Retinal pigment epithelial cell (primary cell): ENCODE measurements at regions not wholly inside any gene's neighbourhood (a gene's known extent, or its start where the extent isn't known, plus 50 kb on each side); places are given as distances from the start of the nearest gene placed in this dataset.
A peak's percentile ranks its signal among the peaks of the same experiment; 100 is the strongest.

ENCODE experiments used
- DNase-seq: peaks from one replicate; pipeline ENCODE4 v3.0.0-alpha.2; 2010; ENCODE audit warnings: low read depth
- H3K4me3 ChIP-seq: 2 replicates; pipeline ENCODE4 v1.5.1; 2011; ENCODE audit warnings: mild to moderate bottlenecking, low read length, control low read depth, moderate library complexity
- TF ChIP-seq, protein P1 (sequence below): conservative IDR thresholded peaks from 2 replicates; pipeline ENCODE4 v1.5.1; 2011; ENCODE audit warnings: low read depth, low read length, control low read depth, inconsistent platforms

DNA sequence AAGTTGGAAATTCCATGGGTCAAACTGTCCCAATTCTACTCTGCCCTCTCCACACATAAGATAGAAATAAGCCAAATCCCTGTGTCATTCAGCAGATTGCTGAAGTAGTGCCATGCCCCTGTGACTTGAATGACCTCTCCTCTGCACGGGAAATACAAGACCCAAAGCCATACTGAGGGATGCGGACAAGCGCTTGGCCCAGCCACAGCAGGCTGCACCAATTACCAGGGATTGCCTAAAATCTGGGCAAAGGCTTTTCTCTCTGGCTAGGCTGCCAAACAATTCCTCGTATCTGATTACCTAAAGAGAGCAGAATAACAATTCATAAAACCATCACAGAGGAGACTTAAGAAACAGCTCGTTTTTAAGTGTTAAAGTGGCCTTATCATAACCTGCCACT is 421.8 kb upstream of the JARID2 start:
- TF ChIP-seq, protein P1, sequence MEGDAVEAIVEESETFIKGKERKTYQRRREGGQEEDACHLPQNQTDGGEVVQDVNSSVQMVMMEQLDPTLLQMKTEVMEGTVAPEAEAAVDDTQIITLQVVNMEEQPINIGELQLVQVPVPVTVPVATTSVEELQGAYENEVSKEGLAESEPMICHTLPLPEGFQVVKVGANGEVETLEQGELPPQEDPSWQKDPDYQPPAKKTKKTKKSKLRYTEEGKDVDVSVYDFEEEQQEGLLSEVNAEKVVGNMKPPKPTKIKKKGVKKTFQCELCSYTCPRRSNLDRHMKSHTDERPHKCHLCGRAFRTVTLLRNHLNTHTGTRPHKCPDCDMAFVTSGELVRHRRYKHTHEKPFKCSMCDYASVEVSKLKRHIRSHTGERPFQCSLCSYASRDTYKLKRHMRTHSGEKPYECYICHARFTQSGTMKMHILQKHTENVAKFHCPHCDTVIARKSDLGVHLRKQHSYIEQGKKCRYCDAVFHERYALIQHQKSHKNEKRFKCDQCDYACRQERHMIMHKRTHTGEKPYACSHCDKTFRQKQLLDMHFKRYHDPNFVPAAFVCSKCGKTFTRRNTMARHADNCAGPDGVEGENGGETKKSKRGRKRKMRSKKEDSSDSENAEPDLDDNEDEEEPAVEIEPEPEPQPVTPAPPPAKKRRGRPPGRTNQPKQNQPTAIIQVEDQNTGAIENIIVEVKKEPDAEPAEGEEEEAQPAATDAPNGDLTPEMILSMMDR = no peak
- no peak for DNase-seq
- no peak overlapping the region for H3K4me3 ChIP-seq

DNA sequence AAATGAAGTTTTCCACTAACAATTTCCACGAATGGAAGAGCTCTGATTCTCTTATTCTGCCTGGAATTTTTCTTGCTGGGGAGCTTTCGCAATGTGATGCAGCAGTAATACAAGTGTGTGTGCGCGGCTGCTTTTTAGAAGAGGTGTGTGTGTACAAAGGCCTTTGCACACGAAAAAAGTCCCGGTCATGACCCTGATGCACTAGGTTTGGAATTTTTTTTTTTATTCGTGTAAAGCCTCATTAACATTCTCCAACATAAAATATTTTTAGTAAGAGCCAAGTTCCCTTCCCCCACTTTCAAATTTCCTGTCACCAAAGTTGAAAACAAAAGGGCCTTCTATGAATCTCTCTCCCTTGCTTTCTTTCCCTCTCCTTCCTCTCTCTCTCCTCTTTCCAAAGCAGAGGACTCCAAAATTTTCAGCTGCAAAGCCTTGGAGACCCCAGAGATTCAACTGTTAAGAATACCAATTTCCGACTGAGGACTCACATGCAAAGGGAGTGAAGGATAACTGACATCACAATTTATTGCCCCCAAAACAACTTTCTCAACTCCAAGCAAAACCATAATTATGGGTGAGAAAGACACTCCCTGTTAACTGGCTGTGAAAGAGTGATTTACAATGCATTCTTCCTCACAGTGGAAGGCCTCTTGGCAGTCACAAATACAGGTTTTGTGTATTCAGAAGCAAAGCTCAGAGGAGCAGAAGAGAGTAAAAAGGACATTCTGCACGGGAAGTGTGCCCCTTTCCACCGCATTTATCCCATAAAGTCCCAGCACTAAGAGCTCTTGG is 421.2 kb upstream of the JARID2 start:
- no peak overlapping the region for H3K4me3 ChIP-seq
- DNase-seq = no peak
- TF ChIP-seq, protein P1 = no peak

DNA sequence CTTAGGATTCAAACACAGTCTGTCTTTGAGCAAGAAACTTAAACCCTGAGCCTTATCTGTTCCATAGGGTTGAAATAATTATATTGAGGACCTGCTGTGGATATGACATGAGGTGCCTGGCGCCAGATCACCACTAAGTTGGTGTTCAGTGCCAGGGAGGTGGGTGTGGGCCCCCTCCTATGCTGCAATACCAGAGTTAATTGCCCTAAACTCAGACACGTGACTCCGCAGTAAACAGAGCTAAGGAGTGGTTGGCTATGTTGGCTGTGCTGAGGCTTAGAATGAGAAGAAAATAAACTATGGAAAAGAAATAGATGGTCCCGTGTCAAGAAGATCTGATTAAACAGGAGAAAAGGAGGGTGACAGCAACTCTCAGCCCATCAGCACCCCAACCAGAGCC is 419.4 kb upstream of the JARID2 start:
- peak; percentile 60 for DNase-seq
- TF ChIP-seq, protein P1 = no peak
- H3K4me3 ChIP-seq = no peak overlapping the region

DNA sequence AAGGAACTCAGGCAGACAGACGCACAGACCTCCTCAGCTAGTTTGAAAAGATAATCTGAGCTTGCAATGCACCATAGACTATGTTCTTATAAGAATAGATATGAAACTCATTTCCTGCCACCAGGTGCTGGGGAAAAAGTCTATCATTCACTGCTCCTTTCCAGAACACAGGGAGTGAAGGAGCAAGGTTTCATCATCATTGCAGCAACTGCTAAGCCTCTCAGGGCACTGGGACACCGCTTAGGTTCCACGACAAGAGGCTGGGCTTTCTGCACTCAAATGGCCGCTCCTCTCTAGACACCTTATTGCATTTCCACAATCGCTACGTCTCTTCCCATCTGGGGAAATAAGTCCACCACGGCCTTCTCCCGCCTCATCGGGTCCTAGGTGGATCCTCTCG is 418.5 kb upstream of the JARID2 start:
- DNase-seq = no peak
- TF ChIP-seq, protein P1 = no peak
- H3K4me3 ChIP-seq = no peak overlapping the region

DNA sequence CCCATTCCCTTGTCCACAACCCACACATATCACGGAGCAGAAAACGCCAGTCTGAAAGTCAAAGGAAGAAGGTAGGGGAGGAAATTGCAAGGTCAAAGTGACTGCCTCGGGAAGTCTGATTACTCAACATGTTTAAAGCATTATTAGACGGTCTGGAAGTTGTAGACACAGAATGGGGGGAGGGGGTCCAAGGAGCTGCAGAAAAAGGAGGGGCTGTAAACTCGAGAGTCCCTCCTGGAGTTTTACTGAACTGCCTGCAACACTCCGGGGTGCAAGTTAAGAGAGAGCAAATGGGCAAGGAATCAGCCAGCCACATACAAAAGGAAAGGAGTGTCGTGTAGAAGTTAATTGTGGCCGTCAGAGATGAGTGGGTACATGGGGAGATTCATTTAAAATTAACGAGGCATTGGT is 417.7 kb upstream of the JARID2 start:
- DNase-seq = no peak
- no peak overlapping the region for H3K4me3 ChIP-seq
- TF ChIP-seq, protein P1 = no peak

DNA sequence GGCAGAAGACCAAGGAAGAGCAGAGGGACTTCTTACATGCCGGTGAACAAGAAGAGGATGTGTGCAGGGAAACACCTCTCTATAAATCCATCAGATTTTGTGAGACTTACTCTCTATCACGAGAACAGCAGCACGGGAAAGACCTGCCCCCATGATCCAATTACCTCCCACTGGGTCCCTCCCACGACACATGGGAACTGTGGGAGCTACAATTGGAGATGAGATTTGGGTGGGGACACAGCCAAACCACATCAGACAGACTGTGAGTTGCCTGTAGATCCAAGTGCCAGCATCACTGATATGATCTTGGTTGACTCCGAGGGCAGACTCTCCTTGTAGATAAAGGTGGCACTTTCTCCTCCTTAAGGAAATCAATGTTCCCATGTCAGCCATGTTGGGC is 414.8 kb upstream of the JARID2 start:
- TF ChIP-seq, protein P1 = no peak
- H3K4me3 ChIP-seq = no peak overlapping the region
- no peak for DNase-seq

DNA sequence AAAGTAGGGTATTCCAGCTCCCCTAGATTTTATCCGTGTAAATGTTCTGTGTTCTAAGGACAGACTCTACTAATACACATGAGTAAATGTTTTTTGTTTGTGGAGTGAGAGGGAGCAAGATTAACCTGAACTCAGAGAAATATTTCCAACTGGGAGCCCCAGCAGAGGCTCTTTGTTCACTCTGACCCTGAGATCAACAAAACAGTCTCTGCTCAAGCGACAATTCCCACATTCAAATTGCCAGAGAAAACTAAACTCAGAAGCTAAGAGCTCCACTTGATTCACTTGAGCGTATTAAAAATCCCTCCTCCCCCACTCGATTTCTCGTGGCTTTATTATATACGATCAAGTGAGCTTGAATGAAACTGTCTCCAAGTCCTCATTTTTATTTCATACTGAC is 413.9 kb upstream of the JARID2 start:
- H3K4me3 ChIP-seq = no peak overlapping the region
- no peak for DNase-seq
- TF ChIP-seq, protein P1 = no peak
